ENCODE measurements at regions not wholly inside any gene's neighbourhood (a gene's known extent, or its start where the extent isn't known, plus 50 kb on each side); places are given as distances from the start of the nearest gene placed in this dataset.

DNA sequence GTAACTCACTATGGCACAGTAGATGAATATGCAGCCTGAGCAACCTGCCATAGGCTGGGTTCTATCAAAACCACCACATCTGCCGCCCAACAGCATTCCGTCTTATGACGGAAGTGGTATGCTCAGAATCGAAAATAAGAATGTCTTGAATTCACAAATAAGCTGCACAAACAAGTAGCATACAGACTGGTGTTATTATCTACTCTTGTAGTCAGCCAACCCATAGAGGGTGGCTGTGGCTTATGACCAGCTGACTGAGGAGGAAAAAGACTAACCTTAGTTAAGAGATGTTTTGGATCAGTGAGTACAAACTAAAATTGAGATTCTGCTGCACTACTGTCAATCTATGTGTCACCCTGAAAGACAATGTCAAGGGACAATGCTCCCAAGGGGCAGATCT, 1255.1 kb upstream of the EYS start:
- in situ Hi-C loops (cut with HindIII; ENCODE audit: low pct_unique_long_range_greater_than_20kb, low sequenced_read_pairs) = no loop called here
- no peak for DNase-seq (ENCODE audit: low read depth, low spot score)

DNA sequence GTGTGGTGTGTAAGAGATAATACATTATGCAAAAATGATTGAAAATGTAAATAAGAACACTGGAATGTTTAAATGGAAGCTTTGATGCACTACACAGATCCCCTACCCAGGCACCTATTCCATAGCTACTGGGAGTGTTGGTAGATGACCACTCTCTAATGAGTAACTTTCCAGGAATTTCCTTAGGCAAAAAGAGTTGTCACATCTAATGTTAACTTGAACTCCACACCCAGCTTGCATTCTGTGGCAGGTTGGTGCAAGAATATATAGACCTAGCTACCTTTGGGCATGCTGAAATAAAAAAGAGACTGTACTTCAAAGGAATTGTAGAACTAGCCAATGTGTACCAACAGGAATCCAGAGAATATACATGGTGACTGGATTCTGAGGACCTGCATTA, 1254.2 kb upstream of the EYS start:
- DNase-seq (ENCODE audit: low read depth, low spot score) = no peak
- in situ Hi-C loops (cut with HindIII; ENCODE audit: low pct_unique_long_range_greater_than_20kb, low sequenced_read_pairs) = no loop called here

DNA sequence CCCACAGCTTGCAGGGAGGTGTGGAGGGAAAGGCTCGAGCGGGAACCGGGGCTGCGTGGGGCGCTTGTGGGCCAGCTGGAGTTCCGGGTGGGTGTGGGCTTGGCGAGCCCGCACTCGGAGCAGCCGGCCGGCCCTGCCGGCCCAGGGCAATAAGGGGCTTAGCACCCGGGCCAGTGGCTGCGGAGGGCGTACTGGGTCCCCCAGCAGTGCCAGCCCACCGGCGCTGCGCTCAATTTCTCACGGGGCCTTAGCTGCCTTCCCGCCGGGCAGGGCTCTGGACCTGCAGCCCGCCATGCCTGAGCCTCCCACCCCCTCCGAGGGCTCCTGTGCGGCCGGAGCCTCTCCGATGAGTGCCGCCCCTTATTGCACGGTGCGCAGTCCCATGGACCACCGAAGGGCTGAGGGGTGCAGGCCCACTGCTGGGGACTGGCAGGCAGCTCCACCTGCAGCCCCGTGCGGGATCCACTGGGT, 1242.2 kb upstream of the EYS start:
- in situ Hi-C loops (cut with HindIII; ENCODE audit: low pct_unique_long_range_greater_than_20kb, low sequenced_read_pairs) = no loop called here
- DNase-seq (ENCODE audit: low read depth, low spot score) = no peak

DNA sequence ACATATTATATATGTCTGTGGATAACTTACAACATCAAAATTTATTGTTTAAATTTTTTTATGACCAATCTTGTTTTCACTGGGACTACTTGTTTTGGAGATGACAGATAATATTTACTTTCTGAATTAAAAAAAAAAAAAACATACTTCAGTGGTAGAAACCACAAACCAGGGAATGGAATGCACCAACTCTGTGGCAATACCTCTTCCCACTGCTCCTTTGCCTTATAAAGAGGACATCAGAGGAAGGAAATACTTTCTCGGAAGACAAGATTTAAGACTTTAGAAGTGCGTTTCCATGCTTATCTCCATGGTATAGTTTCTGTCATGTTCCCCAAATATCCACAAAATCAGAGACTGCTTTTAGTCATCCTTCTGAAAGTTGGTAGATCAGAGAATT, 1241.1 kb upstream of the EYS start:
- in situ Hi-C loops (cut with HindIII; ENCODE audit: low pct_unique_long_range_greater_than_20kb, low sequenced_read_pairs) = no loop called here
- DNase-seq (ENCODE audit: low read depth, low spot score) = no peak

DNA sequence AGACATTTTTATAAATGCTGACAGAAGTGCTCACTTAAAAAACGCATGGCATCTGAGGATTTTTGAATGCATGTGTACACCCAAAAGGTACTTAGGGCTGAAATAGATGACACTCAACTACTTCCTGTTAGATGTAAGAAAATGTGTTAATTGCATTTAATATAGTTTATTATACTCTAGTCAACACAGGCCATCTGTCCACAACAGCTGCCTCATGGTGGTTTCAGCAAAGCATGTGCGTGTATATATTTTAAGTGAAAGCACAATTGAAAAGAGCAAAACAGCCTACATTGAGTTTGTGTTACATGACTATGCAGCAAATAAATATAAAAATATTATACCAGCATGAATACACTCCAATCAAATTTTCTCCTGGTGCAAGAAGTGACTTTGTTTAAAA, 1233.0 kb upstream of the EYS start:
- DNase-seq (ENCODE audit: low read depth, low spot score) = no peak
- in situ Hi-C loops (cut with HindIII; ENCODE audit: low pct_unique_long_range_greater_than_20kb, low sequenced_read_pairs) = no loop called here

DNA sequence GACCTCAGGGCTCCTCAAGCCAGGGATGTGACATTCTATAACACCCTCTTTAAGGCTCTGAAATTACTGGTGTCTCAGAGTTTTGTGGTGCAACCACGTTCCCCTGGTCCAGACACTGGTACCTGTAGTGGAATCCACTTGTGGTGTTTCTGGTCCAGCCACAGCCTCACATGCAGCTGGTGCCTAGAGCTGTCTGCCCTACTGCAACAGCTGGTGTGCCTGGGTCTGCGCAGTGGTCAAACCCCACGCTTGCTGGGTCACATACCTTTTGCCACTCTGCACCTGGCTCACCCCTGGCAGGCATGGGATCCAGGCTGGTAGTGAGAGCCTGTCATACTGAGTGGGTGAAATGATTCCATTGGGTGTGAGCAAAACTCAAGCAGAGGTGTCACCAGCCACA, 1230.2 kb upstream of the EYS start:
- in situ Hi-C loops (cut with HindIII; ENCODE audit: low pct_unique_long_range_greater_than_20kb, low sequenced_read_pairs) = no loop called here
- DNase-seq (ENCODE audit: low read depth, low spot score) = no peak

DNA sequence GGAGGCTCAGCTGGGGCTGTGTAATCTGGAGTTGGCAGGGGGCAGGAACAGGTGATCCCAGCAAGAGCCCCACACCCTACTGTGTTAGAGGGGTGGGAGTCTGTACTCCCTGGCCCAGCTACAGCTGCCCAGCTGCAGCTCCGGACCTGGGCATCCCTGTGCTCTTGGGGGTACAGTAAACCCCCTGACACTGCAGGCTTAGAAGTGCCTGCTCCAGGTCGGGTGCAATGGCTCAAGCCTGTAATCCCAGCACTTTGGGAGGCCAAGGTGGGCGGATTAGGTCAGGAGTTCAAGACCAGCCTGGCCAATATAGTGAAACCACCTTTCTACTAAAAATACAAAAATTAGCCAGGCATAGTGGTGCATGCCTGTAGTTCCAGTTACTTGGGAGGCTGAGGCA, 1228.6 kb upstream of the EYS start:
- DNase-seq (ENCODE audit: low read depth, low spot score) = no peak
- in situ Hi-C loops (cut with HindIII; ENCODE audit: low pct_unique_long_range_greater_than_20kb, low sequenced_read_pairs) = no loop called here

DNA sequence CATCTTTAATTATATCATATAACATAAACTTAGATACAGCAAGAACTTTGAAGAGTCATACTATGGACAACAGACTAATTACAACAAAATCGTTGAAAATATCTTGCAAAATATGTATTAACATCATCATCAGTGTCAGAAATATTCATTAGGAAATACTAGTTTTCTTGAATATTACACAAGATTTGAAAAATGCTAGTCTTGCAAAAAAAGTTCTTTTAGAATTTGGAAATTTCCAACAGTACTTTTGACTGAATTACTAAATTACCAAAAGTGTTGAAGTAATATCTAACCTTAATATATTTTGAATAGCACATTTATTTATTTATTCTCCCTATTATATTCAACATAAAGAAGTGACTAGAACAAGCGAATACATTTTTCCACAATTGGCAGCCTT, 1224.8 kb upstream of the EYS start:
- DNase-seq (ENCODE audit: low read depth, low spot score) = no peak
- in situ Hi-C loops (cut with HindIII; ENCODE audit: low pct_unique_long_range_greater_than_20kb, low sequenced_read_pairs) = no loop called here

DNA sequence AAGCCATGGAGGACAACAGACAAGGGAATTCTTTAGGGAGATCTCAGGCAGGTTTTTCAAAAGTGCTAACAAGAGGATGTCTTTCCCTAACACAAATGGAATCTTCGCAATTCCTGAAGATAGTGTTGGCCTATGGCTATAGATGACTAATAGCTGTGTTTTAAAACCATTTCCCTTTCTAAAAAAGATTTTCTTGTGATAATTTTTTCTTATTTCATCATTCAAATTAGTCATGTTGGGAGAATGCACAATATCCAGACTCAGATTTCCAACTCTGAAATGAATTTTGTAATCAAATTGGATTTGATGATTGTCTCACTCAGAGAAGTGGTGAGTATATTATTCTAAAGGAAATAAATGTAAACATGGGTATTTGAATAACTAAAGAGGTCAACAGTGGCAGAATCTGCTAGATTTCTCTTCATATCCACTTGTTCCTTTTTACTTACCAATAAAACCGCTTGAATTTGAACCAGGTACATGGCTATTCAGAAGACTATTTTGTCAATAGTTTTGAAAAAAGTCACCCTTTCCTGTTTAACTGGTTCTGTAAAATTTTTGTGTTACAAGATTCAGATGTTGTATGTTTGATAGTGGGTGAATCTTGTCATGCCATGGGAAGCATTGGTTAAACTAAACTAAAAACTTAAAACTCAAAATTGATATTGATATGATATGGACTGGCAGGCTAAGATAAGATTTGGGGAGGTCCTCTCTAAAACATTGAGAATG, 1223.7 kb upstream of the EYS start:
- in situ Hi-C loops (cut with HindIII; ENCODE audit: low pct_unique_long_range_greater_than_20kb, low sequenced_read_pairs) = no loop called here
- no peak for DNase-seq (ENCODE audit: low read depth, low spot score)

DNA sequence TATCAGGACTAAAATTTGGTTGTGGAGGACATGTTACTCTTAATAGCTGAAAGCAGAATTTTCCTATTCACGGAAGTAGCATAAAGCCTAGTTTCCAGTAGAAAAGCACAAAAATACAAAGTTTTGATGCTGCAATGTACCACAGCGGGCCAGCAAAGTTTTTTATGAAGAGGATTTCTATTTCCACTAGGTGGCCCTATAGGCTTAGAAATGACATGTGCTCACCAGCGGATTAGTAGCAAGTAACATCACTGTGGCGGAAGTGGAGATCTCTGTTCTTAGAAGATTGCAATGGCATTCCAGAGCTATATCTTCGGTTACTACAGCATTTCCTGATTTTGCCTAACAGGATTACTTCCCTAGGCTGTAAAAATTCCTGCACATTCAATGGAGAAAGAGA, 1219.0 kb upstream of the EYS start:
- in situ Hi-C loops (cut with HindIII; ENCODE audit: low pct_unique_long_range_greater_than_20kb, low sequenced_read_pairs) = no loop called here
- DNase-seq (ENCODE audit: low read depth, low spot score) = peak; percentile 68

DNA sequence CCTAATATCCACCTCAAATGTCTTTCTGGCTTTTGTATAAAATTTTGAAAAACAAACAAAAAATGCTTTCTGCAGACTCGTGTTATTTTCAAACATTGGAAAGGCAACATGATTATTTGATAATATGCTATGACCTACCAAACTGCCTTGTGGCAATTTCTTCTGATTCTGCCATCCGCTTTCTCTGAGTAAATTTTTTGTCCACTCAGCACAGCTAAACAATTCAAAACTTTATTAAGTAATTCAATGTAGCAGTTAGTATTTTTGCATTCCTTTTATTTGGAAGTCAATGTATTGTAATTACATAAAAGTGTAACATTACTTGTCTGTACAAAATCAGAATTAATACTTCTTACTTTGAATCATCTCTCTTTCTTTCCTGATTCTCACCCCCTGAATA, 1206.6 kb upstream of the EYS start:
- in situ Hi-C loops (cut with HindIII; ENCODE audit: low pct_unique_long_range_greater_than_20kb, low sequenced_read_pairs) = no loop called here

DNA sequence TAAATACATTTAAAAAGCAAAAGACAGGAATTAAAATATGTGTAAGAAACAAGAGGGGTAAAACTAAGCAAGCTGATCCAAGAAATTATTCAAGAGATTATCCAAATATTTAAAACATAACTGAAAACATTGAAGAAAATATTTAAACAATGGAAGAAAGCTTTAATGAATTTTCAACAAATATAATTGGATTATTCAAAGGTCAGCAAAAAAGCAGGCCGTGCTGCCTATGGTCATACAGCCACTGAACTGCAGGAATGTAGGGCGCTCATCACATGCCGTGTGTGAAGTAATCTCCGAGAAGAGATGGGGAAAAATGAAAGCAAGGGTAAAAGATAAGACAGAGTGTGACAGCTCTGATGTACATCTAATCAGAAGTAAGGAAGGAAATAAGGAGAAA, 1195.4 kb upstream of the EYS start:
- in situ Hi-C loops (cut with HindIII; ENCODE audit: low pct_unique_long_range_greater_than_20kb, low sequenced_read_pairs) = no loop called here
- no peak for DNase-seq (ENCODE audit: low read depth, low spot score)

More for the DNA sequence above, 1206.6 kb upstream of the EYS start:
- DNase-seq (ENCODE audit: low read depth, low spot score) = no peak

DNA sequence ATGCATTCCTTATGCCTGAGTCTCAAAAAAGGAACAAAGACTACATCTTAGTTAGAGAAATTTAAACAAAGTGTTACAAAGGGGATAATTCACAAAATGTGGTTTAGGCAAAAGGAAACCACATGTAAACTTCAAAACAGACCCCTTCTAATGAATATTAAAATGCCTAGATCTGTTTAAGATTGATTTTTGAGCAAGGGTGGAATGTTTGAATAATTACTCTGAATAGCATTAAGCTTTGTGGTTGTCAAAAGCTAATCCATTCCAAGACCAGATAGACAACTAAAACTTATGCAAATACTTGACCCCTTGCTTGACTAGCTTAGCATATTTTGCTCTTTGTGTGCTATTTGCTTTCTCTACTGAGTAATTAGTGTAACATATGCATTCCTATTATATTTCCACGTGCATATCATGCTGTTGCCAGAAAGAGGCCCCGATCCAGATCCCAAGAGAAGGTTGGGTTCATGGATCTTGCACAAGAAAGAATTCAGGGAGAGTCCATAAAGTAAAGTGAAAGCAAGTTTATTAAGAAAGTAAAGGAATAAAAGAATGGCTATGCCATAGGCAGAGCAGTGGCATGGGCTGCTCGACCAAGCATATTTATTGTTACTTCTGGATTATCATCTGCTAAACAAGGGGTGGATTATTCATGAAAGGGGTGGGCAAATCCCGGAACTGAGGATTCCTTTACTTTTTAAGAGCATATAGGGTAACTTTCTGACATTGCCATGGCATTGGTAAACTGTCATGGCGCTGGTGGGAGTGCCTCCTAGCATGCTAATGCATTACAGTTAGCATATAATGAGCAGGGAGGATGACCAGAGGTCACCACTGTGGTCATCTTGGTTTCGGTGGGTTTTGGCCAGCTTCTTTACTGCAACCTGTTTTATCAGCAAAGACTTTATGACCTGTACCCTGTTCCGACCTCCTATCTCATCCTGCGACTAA, 1193.4 kb upstream of the EYS start:
- in situ Hi-C loops (cut with HindIII; ENCODE audit: low pct_unique_long_range_greater_than_20kb, low sequenced_read_pairs) = no loop called here
- no peak for DNase-seq (ENCODE audit: low read depth, low spot score)

DNA sequence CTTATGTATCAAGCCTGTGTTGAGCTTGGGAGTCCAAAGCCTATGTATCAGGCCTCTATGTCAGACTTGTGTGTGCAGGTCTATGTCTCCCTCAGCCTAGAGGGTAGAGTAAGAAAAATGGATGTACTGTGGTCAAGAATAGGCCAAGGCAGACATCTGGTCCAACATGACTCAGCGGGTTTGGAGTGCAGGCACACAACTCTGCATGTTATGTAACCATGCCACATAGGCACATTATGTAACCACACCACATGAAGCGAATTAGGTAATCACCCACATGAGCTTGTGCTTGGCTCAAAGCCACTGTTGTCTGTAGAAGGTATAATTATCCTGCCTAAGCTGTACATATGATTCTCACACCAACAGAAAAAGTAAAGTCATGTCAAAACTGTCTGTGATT, 1190.5 kb upstream of the EYS start:
- DNase-seq (ENCODE audit: low read depth, low spot score) = no peak
- in situ Hi-C loops (cut with HindIII; ENCODE audit: low pct_unique_long_range_greater_than_20kb, low sequenced_read_pairs) = no loop called here

DNA sequence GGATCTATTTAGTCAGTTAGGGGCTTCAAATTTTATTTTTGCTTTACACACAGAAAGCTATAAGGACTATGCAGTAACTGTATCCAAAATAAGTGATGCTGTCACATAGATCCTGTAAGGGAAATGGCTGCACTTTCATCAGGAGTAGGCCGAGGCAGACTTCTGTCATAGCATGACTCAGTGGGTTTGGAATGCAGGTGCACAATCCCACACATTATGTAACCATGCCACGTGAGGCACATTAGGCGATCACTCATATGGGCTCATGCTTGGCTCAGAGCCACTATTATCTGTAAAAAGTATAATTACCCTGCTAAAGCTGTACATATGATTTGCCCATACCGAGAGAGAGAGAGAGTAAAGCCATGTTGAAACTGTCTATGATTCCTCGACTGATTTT, 1189.4 kb upstream of the EYS start:
- in situ Hi-C loops (cut with HindIII; ENCODE audit: low pct_unique_long_range_greater_than_20kb, low sequenced_read_pairs) = no loop called here
- no peak for DNase-seq (ENCODE audit: low read depth, low spot score)

DNA sequence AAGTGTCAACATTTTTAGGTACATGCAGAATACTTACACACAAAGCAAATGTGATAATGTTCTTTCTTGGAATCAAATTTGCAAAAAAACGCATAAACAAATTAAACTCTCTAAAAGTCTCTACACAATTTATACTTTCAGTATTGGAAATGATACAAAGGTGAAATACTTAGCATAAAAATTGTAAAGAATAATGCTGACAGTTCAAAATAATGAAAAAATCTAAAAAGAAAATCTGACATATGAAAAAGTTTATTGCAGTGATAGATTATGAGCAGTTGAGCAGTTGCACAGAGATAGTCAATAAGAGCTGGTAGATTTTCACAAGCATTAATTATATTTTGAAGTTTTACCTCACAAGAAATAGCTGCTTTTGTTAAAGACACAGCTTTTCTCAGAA, 1176.4 kb upstream of the EYS start:
- no peak for DNase-seq (ENCODE audit: low read depth, low spot score)
- in situ Hi-C loops (cut with HindIII; ENCODE audit: low pct_unique_long_range_greater_than_20kb, low sequenced_read_pairs) = no loop called here

DNA sequence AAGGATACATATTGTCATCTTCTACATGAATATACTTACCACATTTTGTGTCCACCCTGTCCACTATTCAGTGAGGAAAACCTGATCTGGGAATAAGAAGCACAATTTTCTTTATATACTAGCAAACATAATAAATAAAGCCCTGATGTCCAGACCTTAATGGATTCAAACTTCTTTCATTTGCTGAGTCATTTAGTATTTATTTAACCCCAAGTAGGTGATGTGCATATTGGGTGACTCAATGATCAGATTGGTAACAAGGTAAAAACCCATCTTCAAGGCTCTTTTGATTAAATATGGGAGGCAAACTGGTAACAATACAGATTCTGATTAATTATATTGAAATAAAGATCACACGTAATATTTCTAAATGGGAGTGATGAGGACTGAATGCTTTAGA, 1159.8 kb upstream of the EYS start:
- in situ Hi-C loops (cut with HindIII; ENCODE audit: low pct_unique_long_range_greater_than_20kb, low sequenced_read_pairs) = no loop called here

DNA sequence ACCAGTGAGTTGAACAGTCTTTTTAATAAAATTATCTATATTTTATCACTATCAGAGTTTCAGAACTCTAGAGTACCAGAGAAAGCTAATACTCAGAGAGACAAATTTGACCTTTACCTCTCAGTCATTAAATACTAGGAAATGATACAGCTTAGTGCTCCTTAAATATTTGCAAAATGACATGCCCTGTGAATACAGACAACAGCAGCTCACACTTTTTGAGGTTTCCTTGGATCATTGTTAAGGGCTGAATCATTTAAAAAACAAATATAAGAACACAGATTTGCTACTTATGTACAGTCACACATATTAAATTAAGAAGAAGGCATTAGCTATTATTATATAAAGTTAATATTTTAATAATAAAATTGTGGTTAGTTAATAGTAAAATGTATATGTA, 1158.7 kb upstream of the EYS start:
- DNase-seq (ENCODE audit: low read depth, low spot score) = no peak
- in situ Hi-C loops (cut with HindIII; ENCODE audit: low pct_unique_long_range_greater_than_20kb, low sequenced_read_pairs) = no loop called here

More for the DNA sequence above, 1159.8 kb upstream of the EYS start:
- no peak for DNase-seq (ENCODE audit: low read depth, low spot score)

DNA sequence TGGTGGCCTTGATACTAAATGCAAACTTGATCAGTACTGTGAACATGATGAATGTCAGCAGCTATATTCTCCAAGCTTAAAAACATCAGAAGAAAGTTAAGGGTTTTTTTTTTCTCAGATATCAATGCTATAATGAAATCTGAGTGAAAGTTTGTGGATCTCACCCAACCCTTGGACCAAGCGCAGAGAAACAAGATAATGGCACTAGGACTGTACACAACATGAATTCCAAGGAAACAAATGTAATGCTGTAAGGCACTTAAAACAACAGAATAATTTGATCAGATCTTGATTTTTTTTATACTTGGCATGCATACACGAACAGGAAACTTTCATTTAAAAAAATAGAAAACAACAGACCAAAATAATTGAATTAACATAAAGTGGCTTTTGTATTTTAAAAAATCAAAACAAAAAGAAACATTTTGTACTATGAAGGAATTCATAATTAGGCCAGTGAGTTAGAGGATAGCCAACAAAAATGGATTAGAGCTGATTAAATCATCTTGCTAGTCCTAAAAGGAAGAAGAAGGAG, 1154.0 kb upstream of the EYS start:
- in situ Hi-C loops (cut with HindIII; ENCODE audit: low pct_unique_long_range_greater_than_20kb, low sequenced_read_pairs) = no loop called here
- DNase-seq (ENCODE audit: low read depth, low spot score) = no peak

All from SK-MEL-5 (cell line).